Prostate gland (tissue), 2 donors: ENCODE measurements at regions not wholly inside any gene's neighbourhood (a gene's known extent, or its start where the extent isn't known, plus 50 kb on each side); places are given as distances from the start of the nearest gene placed in this dataset.
A peak's percentile ranks its signal among the peaks of the same experiment; 100 is the strongest.

ENCODE experiments used
- DNase-seq: peaks from one replicate; pipeline ENCODE4 v3.0.0-alpha.2; 2019; ENCODE audit warnings: low spot score
- H3K27ac ChIP-seq, 2 donors: fragments of 200-600 bp; sonication (generic); 2 replicates each; pipeline ENCODE4 v1.5.1; 2017 to 2019
- H3K27me3 ChIP-seq: fragments of 200-600 bp; sonication (generic); replicated peaks from 2 replicates; pipeline ENCODE4 v1.5.1; 2019; ENCODE audit not compliant: insufficient read depth
- H3K36me3 ChIP-seq, 2 donors: fragments of 200-600 bp; sonication (generic); 1 replicate in 1 of 2; 2 replicates in 1 of 2; pipeline versions ENCODE4 v1.5.1 to v1.8.1; 2017 to 2019
- H3K4me1 ChIP-seq: fragments of 200-600 bp; sonication (generic); replicated peaks from 2 replicates; pipeline ENCODE4 v1.5.1; 2019
- H3K4me3 ChIP-seq, 2 donors: fragments of 200-600 bp; sonication (generic); 2 replicates each; pipeline ENCODE4 v1.5.1; 2017 to 2019
- H3K9me3 ChIP-seq: fragments of 200-600 bp; sonication (generic); 2 replicates; pipeline ENCODE4 v1.5.1; 2017
- POLR2A ChIP-seq: fragments of 450-650 bp; IDR thresholded peaks from one replicate; pipeline ENCODE4 v1.6.1; 2016; ENCODE audit warnings: antibody characterized with exemption, mild to moderate bottlenecking
- POLR2AphosphoS5 ChIP-seq: sonication (generic); formaldehyde crosslinking; IDR thresholded peaks from one replicate; pipeline ENCODE4 v1.6.1; 2017; ENCODE audit warnings: antibody characterized with exemption
- WGBS: methylation state at CpG from one replicate; pipeline ENCODE4 v1.1.5; 2018; 5-methylcytosine and 5-hydroxymethylcytosine counted together
- intact Hi-C: fragments of 100-400 bp; cut with DNase I; formaldehyde crosslinking; loops from one replicate; pipeline ENCODE4 v1.14.2; 2022
- TF ChIP-seq, protein P1 (sequence below), 4 experiments: fragments of 200-600 bp in 2 of 4; fragments of 450-650 bp in 2 of 4; sonication (generic) in 2 of 4; IDR thresholded peaks; 1 replicate in 3 of 4; 2 replicates in 1 of 4; pipeline ENCODE4 v1.5.1; 2016 to 2019; ENCODE audit warnings: antibody characterized with exemption in 4 of 4, mild to moderate bottlenecking in 2 of 4, moderate library complexity in 2 of 4

DNA sequence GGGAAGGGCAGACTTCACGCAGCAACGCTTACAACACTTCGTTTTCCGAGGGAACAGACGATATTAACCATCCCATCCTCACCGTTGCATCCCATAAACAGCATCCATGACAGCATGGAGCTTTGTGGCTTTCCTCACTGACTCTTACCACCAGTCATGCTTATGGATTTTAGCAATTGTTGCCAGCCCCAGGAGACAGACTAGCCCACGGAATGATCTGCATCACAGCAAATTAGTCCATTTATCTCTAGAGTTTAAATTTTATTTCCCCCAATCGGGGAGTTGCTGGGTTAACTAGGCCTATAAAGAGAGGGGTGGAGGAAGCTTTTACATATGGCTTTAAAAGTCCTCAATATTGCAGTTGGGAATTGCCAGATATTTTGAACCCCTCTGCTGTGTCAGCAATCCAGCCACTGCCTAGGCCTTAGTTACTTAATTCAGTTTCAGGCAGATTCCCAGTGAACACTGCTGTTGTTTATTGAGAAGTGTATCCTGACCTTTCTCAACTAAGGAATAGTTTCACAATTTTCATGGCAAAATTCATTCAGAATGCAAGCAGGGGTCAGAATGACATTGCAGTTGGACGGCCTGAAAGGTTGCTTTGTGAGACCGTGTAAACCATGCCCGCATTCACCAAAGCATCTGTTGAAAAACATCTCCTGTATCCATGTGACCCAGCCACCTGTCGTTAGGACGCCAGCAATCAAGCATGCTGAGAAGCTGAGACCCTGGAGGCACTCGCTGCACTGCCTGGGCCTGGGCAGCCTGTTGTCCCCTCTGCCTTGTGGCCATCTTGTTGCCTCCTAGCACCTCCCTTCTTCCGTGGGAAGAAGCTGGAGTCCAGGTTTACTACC is 397.4 kb upstream of the TPM1 start:
- TF ChIP-seq POLR2A = no peak
- no peak for TF ChIP-seq POLR2AphosphoS5
- TF ChIP-seq, protein P1, sequence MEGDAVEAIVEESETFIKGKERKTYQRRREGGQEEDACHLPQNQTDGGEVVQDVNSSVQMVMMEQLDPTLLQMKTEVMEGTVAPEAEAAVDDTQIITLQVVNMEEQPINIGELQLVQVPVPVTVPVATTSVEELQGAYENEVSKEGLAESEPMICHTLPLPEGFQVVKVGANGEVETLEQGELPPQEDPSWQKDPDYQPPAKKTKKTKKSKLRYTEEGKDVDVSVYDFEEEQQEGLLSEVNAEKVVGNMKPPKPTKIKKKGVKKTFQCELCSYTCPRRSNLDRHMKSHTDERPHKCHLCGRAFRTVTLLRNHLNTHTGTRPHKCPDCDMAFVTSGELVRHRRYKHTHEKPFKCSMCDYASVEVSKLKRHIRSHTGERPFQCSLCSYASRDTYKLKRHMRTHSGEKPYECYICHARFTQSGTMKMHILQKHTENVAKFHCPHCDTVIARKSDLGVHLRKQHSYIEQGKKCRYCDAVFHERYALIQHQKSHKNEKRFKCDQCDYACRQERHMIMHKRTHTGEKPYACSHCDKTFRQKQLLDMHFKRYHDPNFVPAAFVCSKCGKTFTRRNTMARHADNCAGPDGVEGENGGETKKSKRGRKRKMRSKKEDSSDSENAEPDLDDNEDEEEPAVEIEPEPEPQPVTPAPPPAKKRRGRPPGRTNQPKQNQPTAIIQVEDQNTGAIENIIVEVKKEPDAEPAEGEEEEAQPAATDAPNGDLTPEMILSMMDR (IDR thresholded peaks at IDR 0.05) = no peak
- DNase-seq = no peak
- WGBS = 88% methylated on average over 15 of the region's 15 CpGs
- Histone ChIP-seq H3K27ac (no peak overlapping the region), H3K36me3 (no peaks in the 10 kb centered on the region), H3K9me3 (no peaks in the 10 kb centered on the region), H3K4me1 (no peaks in the 10 kb centered on the region), H3K27me3 (no peaks in the 10 kb centered on the region), H3K4me3 (no peak overlapping the region)
- intact Hi-C loops = loop anchor here (5.0 kb wide), 1 partner anchor 253 kb away; the partner anchor contains the start of gene TLN2

DNA sequence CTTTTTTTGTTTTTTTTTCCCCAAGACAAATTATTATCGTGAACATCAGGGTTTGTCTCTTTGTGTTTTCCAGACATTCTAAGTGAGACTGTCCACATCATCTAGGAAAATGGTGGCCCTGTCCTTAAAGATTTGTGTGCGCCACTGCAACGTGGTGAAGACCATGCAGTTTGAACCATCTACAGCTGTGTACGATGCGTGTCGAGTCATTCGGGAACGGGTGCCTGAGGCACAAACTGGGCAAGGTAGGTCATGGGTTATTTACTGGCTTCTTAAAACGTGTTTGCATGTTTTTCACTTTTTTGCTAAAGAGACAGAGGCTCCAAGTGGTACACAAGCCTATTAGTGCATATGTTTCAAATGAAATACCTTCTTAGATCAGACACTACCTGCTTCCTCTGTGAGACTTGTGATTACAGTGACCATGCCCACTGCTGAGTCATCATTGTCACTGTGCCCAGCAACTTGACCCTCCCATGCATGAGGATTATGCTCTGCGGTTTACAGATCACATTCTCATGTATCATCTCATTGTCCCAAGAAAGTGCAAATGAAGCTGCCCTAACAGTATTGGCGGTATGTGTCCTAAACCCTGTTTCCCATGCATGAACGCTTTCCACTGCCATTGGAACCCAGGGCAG is 395.2 kb upstream of the TPM1 start:
- H3K9me3 ChIP-seq = no peaks in the 10 kb centered on the region
- H3K27me3 ChIP-seq = no peaks in the 10 kb centered on the region
- H3K27ac ChIP-seq = no peak overlapping the region
- intact Hi-C loops = loop anchor here (5.0 kb wide), 1 partner anchor 255 kb away; the partner anchor contains the start of gene TLN2
- TF ChIP-seq POLR2A = no peak
- TF ChIP-seq POLR2AphosphoS5 = no peak
- TF ChIP-seq, protein P1 (IDR thresholded peaks at IDR 0.05) = no peak
- H3K4me1 ChIP-seq = no peaks in the 10 kb centered on the region
- no peak for DNase-seq
- H3K4me3 ChIP-seq = no peak overlapping the region
- H3K36me3 ChIP-seq = no peaks in the 10 kb centered on the region
- 89% methylated on average over 12 of the region's 12 CpGs for WGBS

DNA sequence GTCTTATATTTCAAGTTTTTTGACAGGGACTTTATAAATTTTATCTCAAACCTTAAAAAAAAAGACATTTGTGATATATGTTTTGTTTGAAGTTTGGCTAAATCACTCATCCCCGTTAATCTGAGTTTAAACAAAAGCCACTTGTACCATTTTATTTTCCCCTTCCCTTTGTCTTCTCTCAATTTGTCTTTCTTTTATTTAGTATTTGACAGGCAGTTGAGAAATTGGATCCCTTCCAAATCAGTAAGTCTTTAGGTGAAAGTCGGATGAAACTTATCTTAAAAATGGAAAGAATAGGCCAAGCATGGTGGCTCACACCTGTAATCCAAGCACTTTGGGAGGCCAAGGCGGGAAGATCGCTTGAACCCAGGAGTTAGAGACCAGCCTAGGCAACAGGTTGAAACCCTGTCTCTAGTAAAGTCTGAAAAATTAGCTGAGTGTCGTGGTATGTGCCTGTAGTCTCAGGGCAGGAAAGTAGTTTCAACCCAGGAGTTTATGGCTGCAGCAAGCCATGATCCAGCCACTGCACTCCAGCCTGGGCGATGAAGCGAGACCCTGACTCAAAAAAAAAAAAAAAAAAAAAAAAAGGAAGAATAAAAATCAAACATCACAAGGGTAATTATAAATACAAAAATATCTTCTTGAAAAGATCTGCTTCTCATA is 394.6 kb upstream of the TPM1 start:
- WGBS = 82% methylated on average over 7 of the region's 7 CpGs
- Histone ChIP-seq H3K27ac (no peak overlapping the region), H3K27me3 (no peaks in the 10 kb centered on the region), H3K36me3 (no peaks in the 10 kb centered on the region), H3K9me3 (no peaks in the 10 kb centered on the region), H3K4me1 (no peaks in the 10 kb centered on the region), H3K4me3 (no peak overlapping the region)
- intact Hi-C loops = loop anchor here (5.0 kb wide), 1 partner anchor 256 kb away; the partner anchor contains the start of gene TLN2
- DNase-seq = no peak
- TF ChIP-seq, protein P1 (IDR thresholded peaks at IDR 0.05) = no peak
- TF ChIP-seq POLR2AphosphoS5 (no peak), POLR2A (no peak)

DNA sequence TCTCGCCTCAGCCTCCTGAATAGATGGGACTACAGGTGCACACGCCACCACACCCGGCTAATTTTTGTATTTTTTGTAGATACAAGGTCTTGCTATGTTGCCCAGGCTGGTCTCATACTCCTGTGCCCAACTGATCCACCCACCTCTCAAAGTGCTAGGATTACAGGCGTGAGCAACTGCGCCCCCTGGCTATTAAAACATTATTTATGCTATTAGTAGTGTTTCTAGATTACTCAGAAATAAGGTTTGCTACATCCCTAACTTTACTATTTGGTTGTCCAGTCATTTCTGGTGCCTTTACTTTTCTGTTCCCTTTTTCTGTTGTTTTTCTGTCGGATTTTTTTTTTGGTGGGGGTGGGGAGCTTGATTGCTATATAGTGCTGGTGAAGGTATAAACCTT is 393.6 kb upstream of the TPM1 start:
- TF ChIP-seq, protein P1 (IDR thresholded peaks at IDR 0.05) = peak; percentile 4 to 31 (median 18)
- TF ChIP-seq POLR2AphosphoS5 = no peak
- no peak for TF ChIP-seq POLR2A
- H3K4me1 ChIP-seq = no peaks in the 10 kb centered on the region
- no peaks in the 10 kb centered on the region for H3K27me3 ChIP-seq
- no peaks in the 10 kb centered on the region for H3K36me3 ChIP-seq
- H3K4me3 ChIP-seq = no peak overlapping the region
- intact Hi-C loops = loop anchor here (5.0 kb wide), 1 partner anchor 257 kb away; the partner anchor contains the start of gene TLN2
- 91% methylated on average over 6 of the region's 6 CpGs for WGBS
- H3K27ac ChIP-seq = no peak overlapping the region
- DNase-seq = no peak
- no peaks in the 10 kb centered on the region for H3K9me3 ChIP-seq
